GM12878 (cell line): ENCODE measurements at regions not wholly inside any gene's neighbourhood (a gene's known extent, or its start where the extent isn't known, plus 50 kb on each side); places are given as distances from the start of the nearest gene placed in this dataset.

Experiments
- ATAC-seq: fragments of 200-7000 bp; cut with Tn5 transposase; 3 replicates; pipeline ENCODE4 v1.9.1; 2020; ENCODE audit warnings: mild to moderate bottlenecking, moderate library complexity
- BruUV-seq: library from RNA; stranded (reverse); fragments of 400-500 nt; replicated peaks from 2 replicates; lab custom pipeline; 2021; lab: Mats Ljungman, UMichigan
- CTCF ChIA-PET: fragments of 300-600 bp; sonication (Branson Sonifier 250); formaldehyde crosslinking; extraction: SDS; loops from one replicate; lab custom pipeline; 2021; ENCODE audit warnings: inconsistent platforms; lab: Yijun Ruan, JAX
- POLR2A ChIA-PET: fragments of 350-600 bp; formaldehyde crosslinking; extraction: SDS; loops from one replicate; lab custom pipeline; 2021; ENCODE audit warnings: inconsistent platforms; lab: Charles Lee
- RAD21 ChIA-PET: fragments of 300-600 bp; sonication (Branson Sonifier 250); formaldehyde crosslinking; loops from one replicate; lab custom pipeline; 2023; ENCODE audit warnings: antibody characterized with exemption; ENCODE audit not compliant: unreplicated experiment; lab: Charles Lee
- SMC1A ChIA-PET: fragments of 300-600 bp; sonication (Branson Sonifier 250); formaldehyde crosslinking; loops from one replicate; lab custom pipeline; 2023; ENCODE audit not compliant: unreplicated experiment, uncharacterized antibody; lab: Charles Lee
- DNase-seq: peaks from one replicate; pipeline ENCODE4 v3.0.0-alpha.2; 2011; ENCODE audit warnings: low read depth, low spot score
- FAIRE-seq: peaks from 3 replicates; lab custom pipeline; 2011; peaks lifted over from hg19 to GRCh38; lab: Jason Lieb, UNC
- H2AFZ ChIP-seq: 2 replicates; pipeline ENCODE4 v1.6.0; 2011; ENCODE audit warnings: low read depth, low read length, control low read depth; ENCODE audit not compliant: control insufficient read depth
- H3K27ac ChIP-seq: 2 replicates; pipeline ENCODE4 v1.5.1; 2011; ENCODE audit warnings: control low read depth; ENCODE audit not compliant: control insufficient read depth, insufficient read depth
- H3K27me3 ChIP-seq, 2 experiments: replicated peaks in 1 of 2; 2 replicates each; pipeline versions ENCODE4 v1.6.0 to v1.6.1; 2011; ENCODE audit warnings: low read length in 1 of 2; ENCODE audit not compliant: control insufficient read depth in 2 of 2, insufficient read depth in 2 of 2
- H3K36me3 ChIP-seq, 2 experiments: 2 replicates each; pipeline ENCODE4 v1.5.1; 2011; ENCODE audit warnings: low read length in 1 of 2; ENCODE audit not compliant: control insufficient read depth in 2 of 2, insufficient read depth in 2 of 2
- H3K4me1 ChIP-seq: 2 replicates; pipeline ENCODE4 v1.6.1; 2011; ENCODE audit warnings: mild to moderate bottlenecking, low read length, moderate library complexity, mixed read lengths; ENCODE audit not compliant: control insufficient read depth, insufficient read depth
- H3K4me2 ChIP-seq: 2 replicates; pipeline ENCODE4 v1.6.0; 2011; ENCODE audit warnings: control low read depth; ENCODE audit not compliant: control insufficient read depth, insufficient read depth
- H3K4me3 ChIP-seq: fragments of 200-600 bp; sonication (generic); 2 replicates; pipeline ENCODE4 v1.5.1; 2016
- H3K79me2 ChIP-seq: 2 replicates; pipeline ENCODE4 v1.6.0; 2011; ENCODE audit warnings: low read length; ENCODE audit not compliant: control insufficient read depth, insufficient read depth
- H3K9ac ChIP-seq: 2 replicates; pipeline ENCODE4 v1.8.0; 2011; ENCODE audit warnings: low read length, control low read depth, mixed read lengths; ENCODE audit not compliant: control insufficient read depth, insufficient read depth
- H3K9me3 ChIP-seq: replicated peaks from 3 replicates; pipeline ENCODE4 v1.5.1; 2011; ENCODE audit warnings: mild to moderate bottlenecking, low read length; ENCODE audit not compliant: control insufficient read depth, insufficient read depth
- H4K20me1 ChIP-seq: 2 replicates; pipeline ENCODE4 v1.6.0; 2011; ENCODE audit not compliant: control insufficient read depth, insufficient read depth
- FOS ChIP-seq: IDR thresholded peaks from 3 replicates; pipeline ENCODE4 v1.6.1; 2011; ENCODE audit warnings: borderline replicate concordance; ENCODE audit not compliant: insufficient read length; ENCODE audit errors: extremely low read depth
- GABPA ChIP-seq: IDR thresholded peaks from 2 replicates; pipeline ENCODE4 v1.6.1; 2014; ENCODE audit warnings: antibody characterized with exemption, low read depth, mild to moderate bottlenecking, inconsistent platforms
- KAT2A ChIP-seq: conservative IDR thresholded peaks from 2 replicates; pipeline ENCODE4 v1.6.1; 2011; ENCODE audit warnings: low read depth, low read length; ENCODE audit not compliant: control insufficient read depth
- NFYB ChIP-seq: IDR thresholded peaks from 2 replicates; pipeline ENCODE4 v1.6.1; 2011; ENCODE audit warnings: low read depth, mild to moderate bottlenecking, low read length, improper control_type of control experiment, moderate library complexity; ENCODE audit not compliant: insufficient read depth
- RB1 ChIP-seq: fragments of 450-650 bp; formaldehyde crosslinking; IDR thresholded peaks from 2 replicates; pipeline ENCODE4 v1.6.1; 2017; ENCODE audit warnings: mild to moderate bottlenecking, borderline replicate concordance
- SMAD1 ChIP-seq: fragments of 450-650 bp; IDR thresholded peaks from 2 replicates; pipeline ENCODE4 v1.6.1; 2018; ENCODE audit warnings: mild to moderate bottlenecking, low read depth; ENCODE audit not compliant: partially characterized antibody
- SMC3 ChIP-seq: IDR thresholded peaks from 2 replicates; pipeline ENCODE4 v1.6.1; 2011; ENCODE audit warnings: low read length, improper control_type of control experiment, borderline replicate concordance
- STAT3 ChIP-seq: IDR thresholded peaks from 2 replicates; pipeline ENCODE4 v1.6.1; 2011; ENCODE audit warnings: low read depth, low read length, improper control_type of control experiment
- WRNIP1 ChIP-seq: IDR thresholded peaks from 2 replicates; pipeline ENCODE4 v1.6.1; 2011; ENCODE audit warnings: low read depth, low read length, improper control_type of control experiment, borderline replicate concordance
- YY1 ChIP-seq: IDR thresholded peaks from 2 replicates; pipeline ENCODE4 v1.6.1; 2011; ENCODE audit warnings: low read depth, mild to moderate bottlenecking, low read length
- WGBS: methylation state at CpG from one replicate; pipeline ENCODE4 v1.1.6; 2016; ENCODE audit warnings: low lambda C conversion rate; ENCODE audit not compliant: insufficient replicate concordance, insufficient coverage; ENCODE audit errors: missing lambda C conversion rate; 5-methylcytosine and 5-hydroxymethylcytosine counted together
- in situ Hi-C: fragments of 300-500 bp; cut with MboI; formaldehyde crosslinking; loops from 9 replicates; pipeline ENCODE4 v1.14.3; 2018; ENCODE audit warnings: mixed read lengths
- intact Hi-C: fragments of 100-400 bp; cut with micrococcal nuclease; formaldehyde crosslinking; loops from one replicate; pipeline ENCODE4 v1.14.2; 2022; ENCODE audit not compliant: unreplicated experiment
- TF ChIP-seq, protein P1 (sequence below): IDR thresholded peaks from 2 replicates; pipeline ENCODE4 v1.6.1; 2011; ENCODE audit warnings: borderline replicate concordance, low read depth, mild to moderate bottlenecking, moderate library complexity, low read length; ENCODE audit not compliant: insufficient read depth, poor library complexity, severe bottlenecking
- TF ChIP-seq, protein P2 (sequence below): fragments of 150-350 bp; IDR thresholded peaks from 2 replicates; pipeline ENCODE4 v1.6.1; 2016; ENCODE audit warnings: low read depth, low read length
- TF ChIP-seq, protein P3 (sequence below): fragments of 450-650 bp; formaldehyde crosslinking; IDR thresholded peaks from 2 replicates; pipeline ENCODE4 v1.4.0; 2020; ENCODE audit warnings: mild to moderate bottlenecking, moderate library complexity
- TF ChIP-seq, protein P4 (sequence below): fragments of 450-650 bp; IDR thresholded peaks from 2 replicates; pipeline ENCODE4 v1.6.1; 2017; ENCODE audit warnings: low read depth, mild to moderate bottlenecking, moderate library complexity

DNA sequence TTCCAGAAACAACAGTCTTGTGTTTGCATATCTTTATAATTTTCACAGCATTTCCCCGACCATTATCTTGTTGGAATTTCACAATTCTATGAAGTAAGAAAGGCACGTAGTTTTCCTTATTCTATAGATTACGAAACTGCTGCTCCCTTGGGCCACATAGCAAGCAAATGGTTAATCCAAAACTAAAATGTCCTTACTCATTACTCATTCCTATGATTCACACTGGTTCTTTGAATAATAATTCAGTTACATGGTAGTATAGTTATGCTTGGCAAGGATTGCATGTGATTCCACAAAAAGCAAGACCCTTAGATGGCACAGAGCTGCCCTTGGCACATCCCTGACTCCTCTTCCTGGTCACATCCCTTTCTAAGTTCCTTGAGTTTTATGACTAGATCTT, 51.2 kb downstream of the OR13H1 start:
- Histone ChIP-seq H3K4me3 (no peak overlapping the region), H3K4me1 (no peaks in the 10 kb centered on the region), H3K9me3 (no peaks in the 10 kb centered on the region), H3K36me3 (no peaks in the 10 kb centered on the region), H3K27ac (no peak overlapping the region), H4K20me1 (no peaks in the 10 kb centered on the region), H3K79me2 (no peaks in the 10 kb centered on the region), H3K9ac (no peak overlapping the region), H3K27me3 (no peaks in the 10 kb centered on the region), H3K4me2 (no peak overlapping the region), H2AFZ (no peak overlapping the region)
- 3% methylated on average over 3 of the region's 3 CpGs for WGBS
- BruUV-seq, result no TSS peak
- ChIA-PET SMC1A (no interaction called here), RAD21 (no interaction called here), CTCF (no interaction called here), POLR2A (no interaction called here)
- no peak for ATAC-seq
- no peak for DNase-seq
- no peak for FAIRE-seq
- in situ Hi-C loops (no loop called here), intact Hi-C loops (no loop called here)
- TF ChIP-seq STAT3, result no peak
- TF ChIP-seq, protein P1, sequence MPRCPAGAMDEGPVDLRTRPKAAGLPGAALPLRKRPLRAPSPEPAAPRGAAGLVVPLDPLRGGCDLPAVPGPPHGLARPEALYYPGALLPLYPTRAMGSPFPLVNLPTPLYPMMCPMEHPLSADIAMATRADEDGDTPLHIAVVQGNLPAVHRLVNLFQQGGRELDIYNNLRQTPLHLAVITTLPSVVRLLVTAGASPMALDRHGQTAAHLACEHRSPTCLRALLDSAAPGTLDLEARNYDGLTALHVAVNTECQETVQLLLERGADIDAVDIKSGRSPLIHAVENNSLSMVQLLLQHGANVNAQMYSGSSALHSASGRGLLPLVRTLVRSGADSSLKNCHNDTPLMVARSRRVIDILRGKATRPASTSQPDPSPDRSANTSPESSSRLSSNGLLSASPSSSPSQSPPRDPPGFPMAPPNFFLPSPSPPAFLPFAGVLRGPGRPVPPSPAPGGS, result no peak
- TF ChIP-seq, protein P2, sequence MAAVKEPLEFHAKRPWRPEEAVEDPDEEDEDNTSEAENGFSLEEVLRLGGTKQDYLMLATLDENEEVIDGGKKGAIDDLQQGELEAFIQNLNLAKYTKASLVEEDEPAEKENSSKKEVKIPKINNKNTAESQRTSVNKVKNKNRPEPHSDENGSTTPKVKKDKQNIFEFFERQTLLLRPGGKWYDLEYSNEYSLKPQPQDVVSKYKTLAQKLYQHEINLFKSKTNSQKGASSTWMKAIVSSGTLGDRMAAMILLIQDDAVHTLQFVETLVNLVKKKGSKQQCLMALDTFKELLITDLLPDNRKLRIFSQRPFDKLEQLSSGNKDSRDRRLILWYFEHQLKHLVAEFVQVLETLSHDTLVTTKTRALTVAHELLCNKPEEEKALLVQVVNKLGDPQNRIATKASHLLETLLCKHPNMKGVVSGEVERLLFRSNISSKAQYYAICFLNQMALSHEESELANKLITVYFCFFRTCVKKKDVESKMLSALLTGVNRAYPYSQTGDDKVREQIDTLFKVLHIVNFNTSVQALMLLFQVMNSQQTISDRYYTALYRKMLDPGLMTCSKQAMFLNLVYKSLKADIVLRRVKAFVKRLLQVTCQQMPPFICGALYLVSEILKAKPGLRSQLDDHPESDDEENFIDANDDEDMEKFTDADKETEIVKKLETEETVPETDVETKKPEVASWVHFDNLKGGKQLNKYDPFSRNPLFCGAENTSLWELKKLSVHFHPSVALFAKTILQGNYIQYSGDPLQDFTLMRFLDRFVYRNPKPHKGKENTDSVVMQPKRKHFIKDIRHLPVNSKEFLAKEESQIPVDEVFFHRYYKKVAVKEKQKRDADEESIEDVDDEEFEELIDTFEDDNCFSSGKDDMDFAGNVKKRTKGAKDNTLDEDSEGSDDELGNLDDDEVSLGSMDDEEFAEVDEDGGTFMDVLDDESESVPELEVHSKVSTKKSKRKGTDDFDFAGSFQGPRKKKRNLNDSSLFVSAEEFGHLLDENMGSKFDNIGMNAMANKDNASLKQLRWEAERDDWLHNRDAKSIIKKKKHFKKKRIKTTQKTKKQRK, result no peak
- no peak for TF ChIP-seq SMAD1
- TF ChIP-seq, protein P3, sequence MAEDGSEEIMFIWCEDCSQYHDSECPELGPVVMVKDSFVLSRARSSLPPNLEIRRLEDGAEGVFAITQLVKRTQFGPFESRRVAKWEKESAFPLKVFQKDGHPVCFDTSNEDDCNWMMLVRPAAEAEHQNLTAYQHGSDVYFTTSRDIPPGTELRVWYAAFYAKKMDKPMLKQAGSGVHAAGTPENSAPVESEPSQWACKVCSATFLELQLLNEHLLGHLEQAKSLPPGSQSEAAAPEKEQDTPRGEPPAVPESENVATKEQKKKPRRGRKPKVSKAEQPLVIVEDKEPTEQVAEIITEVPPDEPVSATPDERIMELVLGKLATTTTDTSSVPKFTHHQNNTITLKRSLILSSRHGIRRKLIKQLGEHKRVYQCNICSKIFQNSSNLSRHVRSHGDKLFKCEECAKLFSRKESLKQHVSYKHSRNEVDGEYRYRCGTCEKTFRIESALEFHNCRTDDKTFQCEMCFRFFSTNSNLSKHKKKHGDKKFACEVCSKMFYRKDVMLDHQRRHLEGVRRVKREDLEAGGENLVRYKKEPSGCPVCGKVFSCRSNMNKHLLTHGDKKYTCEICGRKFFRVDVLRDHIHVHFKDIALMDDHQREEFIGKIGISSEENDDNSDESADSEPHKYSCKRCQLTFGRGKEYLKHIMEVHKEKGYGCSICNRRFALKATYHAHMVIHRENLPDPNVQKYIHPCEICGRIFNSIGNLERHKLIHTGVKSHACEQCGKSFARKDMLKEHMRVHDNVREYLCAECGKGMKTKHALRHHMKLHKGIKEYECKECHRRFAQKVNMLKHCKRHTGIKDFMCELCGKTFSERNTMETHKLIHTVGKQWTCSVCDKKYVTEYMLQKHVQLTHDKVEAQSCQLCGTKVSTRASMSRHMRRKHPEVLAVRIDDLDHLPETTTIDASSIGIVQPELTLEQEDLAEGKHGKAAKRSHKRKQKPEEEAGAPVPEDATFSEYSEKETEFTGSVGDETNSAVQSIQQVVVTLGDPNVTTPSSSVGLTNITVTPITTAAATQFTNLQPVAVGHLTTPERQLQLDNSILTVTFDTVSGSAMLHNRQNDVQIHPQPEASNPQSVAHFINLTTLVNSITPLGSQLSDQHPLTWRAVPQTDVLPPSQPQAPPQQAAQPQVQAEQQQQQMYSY (CRISPR knock-in tag), result no peak
- no peak for TF ChIP-seq GABPA
- TF ChIP-seq KAT2A, result no peak
- TF ChIP-seq SMC3, result no peak
- no peak for TF ChIP-seq YY1
- no peak for TF ChIP-seq NFYB
- TF ChIP-seq, protein P4, sequence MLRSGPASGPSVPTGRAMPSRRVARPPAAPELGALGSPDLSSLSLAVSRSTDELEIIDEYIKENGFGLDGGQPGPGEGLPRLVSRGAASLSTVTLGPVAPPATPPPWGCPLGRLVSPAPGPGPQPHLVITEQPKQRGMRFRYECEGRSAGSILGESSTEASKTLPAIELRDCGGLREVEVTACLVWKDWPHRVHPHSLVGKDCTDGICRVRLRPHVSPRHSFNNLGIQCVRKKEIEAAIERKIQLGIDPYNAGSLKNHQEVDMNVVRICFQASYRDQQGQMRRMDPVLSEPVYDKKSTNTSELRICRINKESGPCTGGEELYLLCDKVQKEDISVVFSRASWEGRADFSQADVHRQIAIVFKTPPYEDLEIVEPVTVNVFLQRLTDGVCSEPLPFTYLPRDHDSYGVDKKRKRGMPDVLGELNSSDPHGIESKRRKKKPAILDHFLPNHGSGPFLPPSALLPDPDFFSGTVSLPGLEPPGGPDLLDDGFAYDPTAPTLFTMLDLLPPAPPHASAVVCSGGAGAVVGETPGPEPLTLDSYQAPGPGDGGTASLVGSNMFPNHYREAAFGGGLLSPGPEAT, result no peak
- no peak for TF ChIP-seq RB1
- TF ChIP-seq FOS, result no peak
- no peak for TF ChIP-seq WRNIP1
